BJ (cell line): ENCODE measurements at regions not wholly inside any gene's neighbourhood (a gene's known extent, or its start where the extent isn't known, plus 50 kb on each side); places are given as distances from the start of the nearest gene placed in this dataset.

ENCODE experiments used
- CTCF ChIA-PET: fragments of 350-600 bp; formaldehyde crosslinking; extraction: SDS; loops from one replicate; lab custom pipeline; 2021; ENCODE audit warnings: antibody characterized with exemption, inconsistent platforms; lab: Yijun Ruan, JAX
- POLR2A ChIA-PET: fragments of 300-600 bp; sonication (Branson Sonifier 250); formaldehyde crosslinking; extraction: SDS; loops from one replicate; lab custom pipeline; 2021; ENCODE audit warnings: antibody characterized with exemption; lab: Charles Lee
- DNase-seq: peaks from one replicate; pipeline ENCODE4 v3.0.0-alpha.2; 2011; ENCODE audit warnings: low read depth
- H3K27me3 ChIP-seq: 2 replicates; pipeline ENCODE4 v1.6.0; 2011; ENCODE audit warnings: low read length; ENCODE audit not compliant: control insufficient read depth, insufficient read depth
- H3K36me3 ChIP-seq: 2 replicates; pipeline ENCODE4 v1.5.1; 2011; ENCODE audit warnings: low read length; ENCODE audit not compliant: control insufficient read depth, insufficient read depth
- H3K4me3 ChIP-seq: 2 replicates; pipeline ENCODE4 v1.5.1; 2011; ENCODE audit warnings: low read depth, mild to moderate bottlenecking, control low read depth, low read length
- CTCF ChIP-seq: IDR thresholded peaks from 2 replicates; pipeline ENCODE4 v1.5.1; 2011; ENCODE audit warnings: low read depth, mild to moderate bottlenecking, control low read depth, inconsistent platforms, low read length, moderate library complexity; ENCODE audit not compliant: insufficient read depth

- no peak for DNase-seq
- H3K36me3 ChIP-seq: no peaks in the 10 kb centered on the region
- H3K27me3 ChIP-seq: no peaks in the 10 kb centered on the region
- no peak for TF ChIP-seq CTCF
- H3K4me3 ChIP-seq: no peak overlapping the region
- ChIA-PET CTCF (interaction anchor here (0.7 kb wide), 1 partner anchor 952 kb away, joined by 4 read pairs; no protein-coding TSS in a partner anchor), POLR2A (no interaction called here)
Measured at GRCh38 chr2:52327641-52328040, 1295.7 kb upstream of the NRXN1 start.

GRCh38 chr2:52314231-52314630 is 1282.3 kb upstream of the NRXN1 start:
- TF ChIP-seq CTCF: no peak
- ChIA-PET CTCF (no interaction called here), POLR2A (no interaction called here)
- H3K27me3 ChIP-seq: no peaks in the 10 kb centered on the region
- H3K4me3 ChIP-seq: no peak overlapping the region
- no peaks in the 10 kb centered on the region for H3K36me3 ChIP-seq
- no peak for DNase-seq

- no peak overlapping the region for H3K4me3 ChIP-seq
- no peak for TF ChIP-seq CTCF
- H3K36me3 ChIP-seq: no peaks in the 10 kb centered on the region
- no peak for DNase-seq
- no peaks in the 10 kb centered on the region for H3K27me3 ChIP-seq
- ChIA-PET CTCF (no interaction called here), POLR2A (no interaction called here)
Measured at GRCh38 chr2:52312486-52312885, 1280.6 kb upstream of the NRXN1 start.

GRCh38 chr2:52311862-52312261 is 1279.9 kb upstream of the NRXN1 start:
- Histone ChIP-seq H3K4me3 (no peak overlapping the region), H3K27me3 (no peaks in the 10 kb centered on the region), H3K36me3 (no peaks in the 10 kb centered on the region)
- POLR2A ChIA-PET: no interaction called here
- CTCF ChIA-PET: no interaction called here
- DNase-seq: no peak
- TF ChIP-seq CTCF: no peak

GRCh38 chr2:52308156-52308555 is 1276.2 kb upstream of the NRXN1 start:
- POLR2A ChIA-PET: no interaction called here
- DNase-seq: no peak
- H3K4me3 ChIP-seq: no peak overlapping the region
- H3K36me3 ChIP-seq: no peaks in the 10 kb centered on the region
- TF ChIP-seq CTCF: no peak
- CTCF ChIA-PET: no interaction called here
- no peaks in the 10 kb centered on the region for H3K27me3 ChIP-seq
